ENCODE measurements at regions not wholly inside any gene's neighbourhood (a gene's known extent, or its start where the extent isn't known, plus 50 kb on each side); places are given as distances from the start of the nearest gene placed in this dataset.
"Not testable (repeated sequence)": the region's sequence is repeated elsewhere in the genome, so short reads cannot be mapped to it uniquely, and the experiment has no call there.

- DNase-seq (ENCODE audit: low read depth), result not testable (repeated sequence)
Measured at GRCh38 chr1:80288750-80289149, 1282.2 kb upstream of the ADGRL4 start.

GRCh38 chr1:80282536-80282935 is 1276.0 kb upstream of the ADGRL4 start:
- DNase-seq (ENCODE audit: low read depth), result no peak

- no peak for DNase-seq (ENCODE audit: low read depth)
Measured at GRCh38 chr1:80278936-80279335, 1272.4 kb upstream of the ADGRL4 start.

GRCh38 chr1:80274256-80274655 is 1267.7 kb upstream of the ADGRL4 start:
- DNase-seq (ENCODE audit: low read depth), result no peak

- DNase-seq (ENCODE audit: low read depth), result no peak
Measured at GRCh38 chr1:80272495-80272894, 1266.0 kb upstream of the ADGRL4 start.

- DNase-seq (ENCODE audit: low read depth), result no peak
Measured at GRCh38 chr1:80258659-80259058, 1252.1 kb upstream of the ADGRL4 start.

GRCh38 chr1:80251591-80251990 is 1245.1 kb upstream of the ADGRL4 start:
- no peak for DNase-seq (ENCODE audit: low read depth)

GRCh38 chr1:80251171-80251570 is 1244.6 kb upstream of the ADGRL4 start:
- no peak for DNase-seq (ENCODE audit: low read depth)

GRCh38 chr1:80250573-80251168 is 1244.1 kb upstream of the ADGRL4 start:
- no peak for DNase-seq (ENCODE audit: low read depth)

GRCh38 chr1:80249699-80250098 is 1243.2 kb upstream of the ADGRL4 start:
- DNase-seq (ENCODE audit: low read depth), result no peak

- no peak for DNase-seq (ENCODE audit: low read depth)
Measured at GRCh38 chr1:80248886-80249285, 1242.4 kb upstream of the ADGRL4 start.

GRCh38 chr1:80245813-80246212 is 1239.3 kb upstream of the ADGRL4 start:
- no peak for DNase-seq (ENCODE audit: low read depth)

GRCh38 chr1:80244372-80244771 is 1237.8 kb upstream of the ADGRL4 start:
- DNase-seq (ENCODE audit: low read depth), result no peak

- DNase-seq (ENCODE audit: low read depth), result no peak
Measured at GRCh38 chr1:80241566-80241965, 1235.0 kb upstream of the ADGRL4 start.

- no peak for DNase-seq (ENCODE audit: low read depth)
Measured at GRCh38 chr1:80225510-80225909, 1219.0 kb upstream of the ADGRL4 start.

- DNase-seq (ENCODE audit: low read depth), result no peak
Measured at GRCh38 chr1:80221319-80221718, 1214.8 kb upstream of the ADGRL4 start.

- peak; percentile 63 for DNase-seq (ENCODE audit: low read depth)
Measured at GRCh38 chr1:80218112-80218511, 1211.6 kb upstream of the ADGRL4 start.

- DNase-seq (ENCODE audit: low read depth), result peak; percentile 52
Measured at GRCh38 chr1:80217377-80217986, 1211.0 kb upstream of the ADGRL4 start.

- no peak for DNase-seq (ENCODE audit: low read depth)
Measured at GRCh38 chr1:80214888-80215540, 1208.5 kb upstream of the ADGRL4 start.

- no peak for DNase-seq (ENCODE audit: low read depth)
Measured at GRCh38 chr1:80212948-80213347, 1206.4 kb upstream of the ADGRL4 start.

- no peak for DNase-seq (ENCODE audit: low read depth)
Measured at GRCh38 chr1:80211691-80212380, 1205.3 kb upstream of the ADGRL4 start.

- DNase-seq (ENCODE audit: low read depth), result no peak
Measured at GRCh38 chr1:80202118-80202517, 1195.6 kb upstream of the ADGRL4 start.

- DNase-seq (ENCODE audit: low read depth), result no peak
Measured at GRCh38 chr1:80194221-80194620, 1187.7 kb upstream of the ADGRL4 start.
